Heart right ventricle (tissue), 16 donors: ENCODE measurements at regions not wholly inside any gene's neighbourhood (a gene's known extent, or its start where the extent isn't known, plus 50 kb on each side); places are given as distances from the start of the nearest gene placed in this dataset.

Experiments
- ATAC-seq, 8 donors: fragments of 200-7000 bp; cut with Tn5 transposase; one replicate each; pipeline ENCODE4 v1.9.1; 2020; ENCODE audit warnings: mild to moderate bottlenecking in 8 of 8, moderate library complexity in 8 of 8, moderate number of reproducible peaks in 1 of 8
- DNase-seq, 2 donors: peaks; one replicate each; pipeline ENCODE4 v3.0.0-alpha.2; 2020
- H3K27ac ChIP-seq, 10 donors: fragments of 200-600 bp; sonication (generic) in 2 of 10; one replicate each; pipeline versions ENCODE4 v1.5.0 to v1.8.0; 2020 to 2022; ENCODE audit warnings: mild to moderate bottlenecking in 3 of 10
- H3K27me3 ChIP-seq, 7 donors: fragments of 200-600 bp; one replicate each; pipeline ENCODE4 v1.8.0; 2021 to 2022; ENCODE audit warnings: mild to moderate bottlenecking in 2 of 7
- H3K36me3 ChIP-seq, 9 donors: fragments of 200-600 bp; sonication (generic) in 1 of 9; one replicate each; pipeline versions ENCODE4 v1.5.0 to v1.8.0; 2020 to 2022; ENCODE audit warnings: mild to moderate bottlenecking in 2 of 9
- H3K4me1 ChIP-seq, 9 donors: fragments of 200-600 bp; sonication (generic) in 1 of 9; one replicate each; pipeline versions ENCODE4 v1.5.0 to v1.8.0; 2020 to 2022; ENCODE audit warnings: mild to moderate bottlenecking in 4 of 9
- H3K4me3 ChIP-seq, 10 donors: fragments of 200-600 bp; sonication (generic) in 2 of 10; one replicate each; pipeline versions ENCODE4 v1.5.0 to v1.8.0; 2020 to 2022; ENCODE audit warnings: mild to moderate bottlenecking in 7 of 10, moderate library complexity in 2 of 10
- H3K9me3 ChIP-seq, 11 donors: fragments of 200-600 bp in 10 of 11; sonication (generic) in 2 of 11; one replicate each; pipeline versions ENCODE4 v1.5.0 to v1.8.0; 2013 to 2022; ENCODE audit warnings: mild to moderate bottlenecking in 2 of 11, control low read depth in 1 of 11, moderate library complexity in 1 of 11
- CTCF ChIP-seq, 9 donors: fragments of 200-600 bp; sonication (generic) in 2 of 9; IDR thresholded peaks; one replicate each; pipeline versions ENCODE4 v1.5.0 to v1.8.0; 2021 to 2022; ENCODE audit warnings: antibody characterized with exemption in 9 of 9, mild to moderate bottlenecking in 5 of 9, moderate library complexity in 1 of 9
- WGBS, 2 donors: extraction: QIAGEN DNeasy Blood & Tissue Kit; methylation state at CpG; one replicate each; pipeline ENCODE4 v1.1.7; 2013; ENCODE audit warnings: inconsistent platforms in 1 of 2; 5-methylcytosine and 5-hydroxymethylcytosine counted together
- intact Hi-C, 10 donors: fragments of 100-400 bp; cut with DNase I; formaldehyde crosslinking; loops; one replicate each; pipeline versions ENCODE4 v1.11.1 to v1.14.2; 2022
- donor health status: Arrhythmogenic right ventricular cardiomyopathy.
- donor health status: ischemic (EF 13 %, LVEDD 7.1; RV severe dilation, severe dysfunction).
- donor health status: healthy with polysubstance abuse.
- donor health status: DM: no; HTN: yes; CAD: no.
- donor health status: DM: no; HTN: no; CAD: no.
- donor health status: ischemic (EF 25% LVEDD 6.9; RV normal size, moderate dysfunction).
- donor health status: ischemic (EF 25% LVEDD 5.7; RV mildly dilated, moderate dysfunction).
- donor health status: healthy.
- donor health status: DM: yes; HTN: yes; CAD: no.
- donor health status: Ischemic cardiomyopathy.
- donor health status: ischemic (EF 35%, LVEDD 5.7; RV mildly dilated, moderate dysfunction).
- donor health status: nonischemic (EF 11% LVEDD 7.7; RV severe dilation, severe dysfunction).
- donor health status: DM: yes; HTN: yes; CAD: no.
- donor health status: PGD.
- donor health status: ischemic (EF 29% LVEDD 5.4; RV normal size, mild dysfunction).
- donor health status: nonischemic (EF 23%, LVEDD 6.1; RV moderate dilation, normal function).

GRCh38 chr16:9381399-9381798 is 290.0 kb downstream of the HAPSTR1 start:
- no peak overlapping the region for H3K27ac ChIP-seq
- H3K4me3 ChIP-seq: no peak overlapping the region
- WGBS, 2 donors: 86 to 91% methylated on average over 6 of the region's 6 CpGs
- H3K36me3 ChIP-seq: no peaks in the 10 kb centered on the region
- ATAC-seq: no peak
- DNase-seq: no peak
- no peak for TF ChIP-seq CTCF (IDR thresholded peaks at IDR 0.05)
- H3K9me3 ChIP-seq: peaks cover 0 to 4% (median 0%) of the 10 kb centered on the region in 11 donors
- H3K4me1 ChIP-seq: peaks cover 0 to 15% (median 6%) of the 10 kb centered on the region in 9 donors
- H3K27me3 ChIP-seq: no peaks in the 10 kb centered on the region
- intact Hi-C loops: no loop called here

- intact Hi-C loops: no loop called here
These were observed 290.5 kb downstream of the HAPSTR1 start for GRCh38 chr16:9381905-9382304.

GRCh38 chr16:9383281-9383680 is 291.8 kb downstream of the HAPSTR1 start:
- Histone ChIP-seq H3K27ac (no peak overlapping the region), H3K27me3 (no peaks in the 10 kb centered on the region), H3K4me1 (peaks cover 0 to 13% (median 6%) of the 10 kb centered on the region in 9 donors), H3K36me3 (no peaks in the 10 kb centered on the region), H3K4me3 (no peak overlapping the region), H3K9me3 (peaks cover 0 to 16% (median 4%) of the 10 kb centered on the region in 11 donors)
- intact Hi-C loops: no loop called here
- ATAC-seq (peak in 1 of 8 donors; percentile 44), DNase-seq (no peak)
- WGBS, 2 donors: 51 to 69% methylated on average over 3 of the region's 3 CpGs
- TF ChIP-seq CTCF (IDR thresholded peaks at IDR 0.05): no peak

More at GRCh38 chr16:9381905-9382304, 290.5 kb downstream of the HAPSTR1 start:
- no peak overlapping the region for H3K27ac ChIP-seq
- 76 to 80% methylated on average over 4 of the region's 4 CpGs for WGBS, 2 donors
- no peak for ATAC-seq
- H3K4me3 ChIP-seq: no peak overlapping the region
- peaks cover 0 to 4% (median 0%) of the 10 kb centered on the region in 11 donors for H3K9me3 ChIP-seq
- no peak for DNase-seq
- no peaks in the 10 kb centered on the region for H3K27me3 ChIP-seq
- peaks cover 0 to 15% (median 6%) of the 10 kb centered on the region in 9 donors for H3K4me1 ChIP-seq
- H3K36me3 ChIP-seq: no peaks in the 10 kb centered on the region
- no peak for TF ChIP-seq CTCF (IDR thresholded peaks at IDR 0.05)

GRCh38 chr16:9384141-9384540 is 292.7 kb downstream of the HAPSTR1 start:
- ATAC-seq: peak in 2 of 8 donors; percentile 21 to 32
- intact Hi-C loops: no loop called here
- WGBS, 2 donors: 56 to 60% methylated on average over 4 of the region's 4 CpGs
- H3K27ac ChIP-seq: no peak overlapping the region
- no peaks in the 10 kb centered on the region for H3K36me3 ChIP-seq
- no peaks in the 10 kb centered on the region for H3K27me3 ChIP-seq
- no peak for TF ChIP-seq CTCF (IDR thresholded peaks at IDR 0.05)
- no peak overlapping the region for H3K4me3 ChIP-seq
- peaks cover 0 to 5% (median 0%) of the 10 kb centered on the region in 9 donors for H3K4me1 ChIP-seq
- peaks cover 0 to 21% (median 4%) of the 10 kb centered on the region in 11 donors for H3K9me3 ChIP-seq
- DNase-seq: no peak
